ENCODE measurements at regions not wholly inside any gene's neighbourhood (a gene's known extent, or its start where the extent isn't known, plus 50 kb on each side); places are given as distances from the start of the nearest gene placed in this dataset.

DNA sequence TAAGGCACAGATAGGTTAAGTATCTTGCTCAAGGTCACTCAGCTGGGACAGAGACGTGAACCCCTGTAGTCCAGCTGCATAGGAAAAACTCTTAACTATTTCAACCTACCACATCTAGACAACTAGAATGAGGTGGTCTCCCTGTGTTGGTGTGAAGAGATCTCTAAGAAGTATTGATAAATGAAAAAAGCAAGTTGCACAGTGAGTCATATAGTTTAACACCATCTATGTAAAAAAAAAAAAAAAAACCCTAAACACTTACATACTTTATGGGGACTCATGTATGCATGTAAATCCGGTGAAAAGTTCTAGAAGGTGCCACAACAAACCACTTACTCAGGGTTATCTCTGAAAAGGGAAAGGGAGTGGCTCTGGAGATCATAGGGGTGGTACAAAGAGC lies 185.5 kb downstream of the SATB1 start (continued):
- TF ChIP-seq ETV6 (CRISPR knock-in tag; IDR thresholded peaks at IDR 0.05) = no peak

DNA sequence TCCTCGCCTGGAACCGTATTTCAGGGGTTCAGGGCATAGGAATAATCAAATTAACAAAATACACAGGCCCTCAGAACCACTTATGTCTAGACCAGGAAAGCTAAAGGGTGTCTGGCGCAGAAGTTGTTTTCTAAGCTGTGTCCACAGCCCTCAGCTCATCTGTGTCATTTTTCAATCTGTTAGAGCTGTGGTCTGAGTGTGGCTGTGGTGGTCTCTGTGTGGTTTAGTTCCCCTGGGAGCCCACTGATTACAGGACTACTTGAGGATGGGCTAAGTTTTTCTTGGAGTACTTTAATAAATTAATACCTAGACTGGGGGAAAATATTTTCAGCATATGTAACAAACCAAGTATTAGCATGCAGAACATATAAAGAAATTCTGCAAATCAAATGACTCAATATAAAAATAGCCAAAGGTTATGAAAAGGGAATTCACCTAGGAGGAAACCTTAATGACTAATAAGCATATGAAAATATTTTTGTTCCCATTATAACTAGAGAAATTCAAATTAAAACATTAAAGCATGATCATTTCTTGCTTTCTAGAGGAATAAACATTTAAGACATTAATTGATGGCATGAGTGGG lies 186.3 kb downstream of the SATB1 start:
- Mint-ChIP-seq H3K4me1 (peaks cover 49% of the 10 kb centered on the region), H3K36me3 (no peaks in the 10 kb centered on the region), H3K27me3 (ENCODE audit: low read depth) (no peaks in the 10 kb centered on the region), H3K9me3 (no peaks in the 10 kb centered on the region), H3K4me3 (no peak overlapping the region), H3K27ac (no peak overlapping the region)
- no peak for ATAC-seq
- ChIA-PET CTCF (no interaction called here), POLR2A (no interaction called here)
- DNase-seq (ENCODE audit: low spot score) = no peak
- TF ChIP-seq KAT7 (CRISPR knock-in tag; IDR thresholded peaks at IDR 0.05; ENCODE audit: borderline replicate concordance) (no peak), NR1H2 (CRISPR knock-in tag; IDR thresholded peaks at IDR 0.05) (no peak), NFATC4 (CRISPR knock-in tag; IDR thresholded peaks at IDR 0.05) (no peak)
- TF ChIP-seq, protein P1, sequence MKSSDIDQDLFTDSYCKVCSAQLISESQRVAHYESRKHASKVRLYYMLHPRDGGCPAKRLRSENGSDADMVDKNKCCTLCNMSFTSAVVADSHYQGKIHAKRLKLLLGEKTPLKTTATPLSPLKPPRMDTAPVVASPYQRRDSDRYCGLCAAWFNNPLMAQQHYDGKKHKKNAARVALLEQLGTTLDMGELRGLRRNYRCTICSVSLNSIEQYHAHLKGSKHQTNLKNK (CRISPR knock-in tag; IDR thresholded peaks at IDR 0.05) = no peak
- TF ChIP-seq, protein P2, sequence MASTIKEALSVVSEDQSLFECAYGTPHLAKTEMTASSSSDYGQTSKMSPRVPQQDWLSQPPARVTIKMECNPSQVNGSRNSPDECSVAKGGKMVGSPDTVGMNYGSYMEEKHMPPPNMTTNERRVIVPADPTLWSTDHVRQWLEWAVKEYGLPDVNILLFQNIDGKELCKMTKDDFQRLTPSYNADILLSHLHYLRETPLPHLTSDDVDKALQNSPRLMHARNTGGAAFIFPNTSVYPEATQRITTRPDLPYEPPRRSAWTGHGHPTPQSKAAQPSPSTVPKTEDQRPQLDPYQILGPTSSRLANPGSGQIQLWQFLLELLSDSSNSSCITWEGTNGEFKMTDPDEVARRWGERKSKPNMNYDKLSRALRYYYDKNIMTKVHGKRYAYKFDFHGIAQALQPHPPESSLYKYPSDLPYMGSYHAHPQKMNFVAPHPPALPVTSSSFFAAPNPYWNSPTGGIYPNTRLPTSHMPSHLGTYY (CRISPR knock-in tag; IDR thresholded peaks at IDR 0.05) = no peak

DNA sequence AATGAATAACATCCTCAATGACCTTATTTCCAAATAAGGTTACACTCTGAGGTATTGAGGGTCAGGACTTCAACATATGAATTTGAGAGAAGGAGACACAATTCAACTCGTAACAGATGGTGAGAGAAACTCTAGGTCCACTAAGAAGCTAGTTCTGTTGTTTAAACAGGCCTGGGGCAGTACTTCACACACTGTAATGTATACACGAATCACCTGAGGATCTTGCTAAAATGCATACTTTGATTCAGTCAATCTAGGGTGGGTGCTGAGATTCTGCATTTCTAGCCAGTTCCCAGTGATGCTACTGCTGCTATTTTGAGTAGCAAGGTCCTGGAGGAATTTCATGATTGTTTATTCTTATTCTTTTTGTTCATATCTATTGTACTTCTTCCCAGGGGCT lies 186.8 kb downstream of the SATB1 start:
- TF ChIP-seq, protein P3, sequence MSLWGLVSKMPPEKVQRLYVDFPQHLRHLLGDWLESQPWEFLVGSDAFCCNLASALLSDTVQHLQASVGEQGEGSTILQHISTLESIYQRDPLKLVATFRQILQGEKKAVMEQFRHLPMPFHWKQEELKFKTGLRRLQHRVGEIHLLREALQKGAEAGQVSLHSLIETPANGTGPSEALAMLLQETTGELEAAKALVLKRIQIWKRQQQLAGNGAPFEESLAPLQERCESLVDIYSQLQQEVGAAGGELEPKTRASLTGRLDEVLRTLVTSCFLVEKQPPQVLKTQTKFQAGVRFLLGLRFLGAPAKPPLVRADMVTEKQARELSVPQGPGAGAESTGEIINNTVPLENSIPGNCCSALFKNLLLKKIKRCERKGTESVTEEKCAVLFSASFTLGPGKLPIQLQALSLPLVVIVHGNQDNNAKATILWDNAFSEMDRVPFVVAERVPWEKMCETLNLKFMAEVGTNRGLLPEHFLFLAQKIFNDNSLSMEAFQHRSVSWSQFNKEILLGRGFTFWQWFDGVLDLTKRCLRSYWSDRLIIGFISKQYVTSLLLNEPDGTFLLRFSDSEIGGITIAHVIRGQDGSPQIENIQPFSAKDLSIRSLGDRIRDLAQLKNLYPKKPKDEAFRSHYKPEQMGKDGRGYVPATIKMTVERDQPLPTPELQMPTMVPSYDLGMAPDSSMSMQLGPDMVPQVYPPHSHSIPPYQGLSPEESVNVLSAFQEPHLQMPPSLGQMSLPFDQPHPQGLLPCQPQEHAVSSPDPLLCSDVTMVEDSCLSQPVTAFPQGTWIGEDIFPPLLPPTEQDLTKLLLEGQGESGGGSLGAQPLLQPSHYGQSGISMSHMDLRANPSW (CRISPR knock-in tag; conservative IDR thresholded peaks at IDR 0.05; ENCODE audit: low read depth) = no peak
- TF ChIP-seq ZNF416 (CRISPR knock-in tag; IDR thresholded peaks at IDR 0.05) (no peak), FOXJ3 (CRISPR knock-in tag; IDR thresholded peaks at IDR 0.05; ENCODE audit: borderline replicate concordance) (no peak), JAZF1 (CRISPR knock-in tag; IDR thresholded peaks at IDR 0.05) (no peak), ZNF138 (CRISPR knock-in tag; conservative IDR thresholded peaks at IDR 0.05) (no peak), EMX1 (CRISPR knock-in tag; IDR thresholded peaks at IDR 0.05) (no peak), SMAD3 (CRISPR knock-in tag; IDR thresholded peaks at IDR 0.05; ENCODE audit: borderline replicate concordance) (no peak), CREB1 (CRISPR knock-in tag; IDR thresholded peaks at IDR 0.05) (no peak)
- TF ChIP-seq, protein P4, sequence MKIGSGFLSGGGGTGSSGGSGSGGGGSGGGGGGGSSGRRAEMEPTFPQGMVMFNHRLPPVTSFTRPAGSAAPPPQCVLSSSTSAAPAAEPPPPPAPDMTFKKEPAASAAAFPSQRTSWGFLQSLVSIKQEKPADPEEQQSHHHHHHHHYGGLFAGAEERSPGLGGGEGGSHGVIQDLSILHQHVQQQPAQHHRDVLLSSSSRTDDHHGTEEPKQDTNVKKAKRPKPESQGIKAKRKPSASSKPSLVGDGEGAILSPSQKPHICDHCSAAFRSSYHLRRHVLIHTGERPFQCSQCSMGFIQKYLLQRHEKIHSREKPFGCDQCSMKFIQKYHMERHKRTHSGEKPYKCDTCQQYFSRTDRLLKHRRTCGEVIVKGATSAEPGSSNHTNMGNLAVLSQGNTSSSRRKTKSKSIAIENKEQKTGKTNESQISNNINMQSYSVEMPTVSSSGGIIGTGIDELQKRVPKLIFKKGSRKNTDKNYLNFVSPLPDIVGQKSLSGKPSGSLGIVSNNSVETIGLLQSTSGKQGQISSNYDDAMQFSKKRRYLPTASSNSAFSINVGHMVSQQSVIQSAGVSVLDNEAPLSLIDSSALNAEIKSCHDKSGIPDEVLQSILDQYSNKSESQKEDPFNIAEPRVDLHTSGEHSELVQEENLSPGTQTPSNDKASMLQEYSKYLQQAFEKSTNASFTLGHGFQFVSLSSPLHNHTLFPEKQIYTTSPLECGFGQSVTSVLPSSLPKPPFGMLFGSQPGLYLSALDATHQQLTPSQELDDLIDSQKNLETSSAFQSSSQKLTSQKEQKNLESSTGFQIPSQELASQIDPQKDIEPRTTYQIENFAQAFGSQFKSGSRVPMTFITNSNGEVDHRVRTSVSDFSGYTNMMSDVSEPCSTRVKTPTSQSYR (CRISPR knock-in tag; IDR thresholded peaks at IDR 0.05) = no peak
- TF ChIP-seq, protein P5, sequence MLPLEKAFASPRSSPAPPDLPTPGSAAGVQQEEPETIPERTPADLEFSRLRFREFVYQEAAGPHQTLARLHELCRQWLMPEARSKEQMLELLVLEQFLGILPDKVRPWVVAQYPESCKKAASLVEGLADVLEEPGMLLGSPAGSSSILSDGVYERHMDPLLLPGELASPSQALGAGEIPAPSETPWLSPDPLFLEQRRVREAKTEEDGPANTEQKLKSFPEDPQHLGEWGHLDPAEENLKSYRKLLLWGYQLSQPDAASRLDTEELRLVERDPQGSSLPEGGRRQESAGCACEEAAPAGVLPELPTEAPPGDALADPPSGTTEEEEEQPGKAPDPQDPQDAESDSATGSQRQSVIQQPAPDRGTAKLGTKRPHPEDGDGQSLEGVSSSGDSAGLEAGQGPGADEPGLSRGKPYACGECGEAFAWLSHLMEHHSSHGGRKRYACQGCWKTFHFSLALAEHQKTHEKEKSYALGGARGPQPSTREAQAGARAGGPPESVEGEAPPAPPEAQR (CRISPR knock-in tag; IDR thresholded peaks at IDR 0.05) = no peak
- TF ChIP-seq, protein P6, sequence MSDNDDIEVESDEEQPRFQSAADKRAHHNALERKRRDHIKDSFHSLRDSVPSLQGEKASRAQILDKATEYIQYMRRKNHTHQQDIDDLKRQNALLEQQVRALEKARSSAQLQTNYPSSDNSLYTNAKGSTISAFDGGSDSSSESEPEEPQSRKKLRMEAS (CRISPR knock-in tag; IDR thresholded peaks at IDR 0.05) = no peak
- DNase-seq (ENCODE audit: low spot score) (no peak), ATAC-seq (no peak)
- no peaks in the 10 kb centered on the region for H3K27me3 Mint-ChIP-seq (ENCODE audit: low read depth)
- ChIA-PET POLR2A (no interaction called here), CTCF (no interaction called here)
- H3K4me3 Mint-ChIP-seq = no peak overlapping the region
- H3K36me3 Mint-ChIP-seq = no peaks in the 10 kb centered on the region
- H3K4me1 Mint-ChIP-seq = peaks cover 54% of the 10 kb centered on the region
- no peak overlapping the region for H3K27ac Mint-ChIP-seq
- H3K9me3 Mint-ChIP-seq = no peaks in the 10 kb centered on the region

Data from WTC11 (cell line).